ENCODE measurements at regions not wholly inside any gene's neighbourhood (a gene's known extent, or its start where the extent isn't known, plus 50 kb on each side); places are given as distances from the start of the nearest gene placed in this dataset.

GRCh38 chr17:77748436-77748835 is 210.1 kb upstream of the TNRC6C start:
- TF ChIP-seq, protein P1, sequence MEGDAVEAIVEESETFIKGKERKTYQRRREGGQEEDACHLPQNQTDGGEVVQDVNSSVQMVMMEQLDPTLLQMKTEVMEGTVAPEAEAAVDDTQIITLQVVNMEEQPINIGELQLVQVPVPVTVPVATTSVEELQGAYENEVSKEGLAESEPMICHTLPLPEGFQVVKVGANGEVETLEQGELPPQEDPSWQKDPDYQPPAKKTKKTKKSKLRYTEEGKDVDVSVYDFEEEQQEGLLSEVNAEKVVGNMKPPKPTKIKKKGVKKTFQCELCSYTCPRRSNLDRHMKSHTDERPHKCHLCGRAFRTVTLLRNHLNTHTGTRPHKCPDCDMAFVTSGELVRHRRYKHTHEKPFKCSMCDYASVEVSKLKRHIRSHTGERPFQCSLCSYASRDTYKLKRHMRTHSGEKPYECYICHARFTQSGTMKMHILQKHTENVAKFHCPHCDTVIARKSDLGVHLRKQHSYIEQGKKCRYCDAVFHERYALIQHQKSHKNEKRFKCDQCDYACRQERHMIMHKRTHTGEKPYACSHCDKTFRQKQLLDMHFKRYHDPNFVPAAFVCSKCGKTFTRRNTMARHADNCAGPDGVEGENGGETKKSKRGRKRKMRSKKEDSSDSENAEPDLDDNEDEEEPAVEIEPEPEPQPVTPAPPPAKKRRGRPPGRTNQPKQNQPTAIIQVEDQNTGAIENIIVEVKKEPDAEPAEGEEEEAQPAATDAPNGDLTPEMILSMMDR (IDR thresholded peaks at IDR 0.05; ENCODE audit: low read depth, low read length): no peak
- TF ChIP-seq EZH2phosphoT487 (IDR thresholded peaks at IDR 0.05; ENCODE audit: low read depth): no peak

Data from OCI-LY3 (cell line).